Thyroid gland (tissue), 4 donors: ENCODE measurements at regions not wholly inside any gene's neighbourhood (a gene's known extent, or its start where the extent isn't known, plus 50 kb on each side); places are given as distances from the start of the nearest gene placed in this dataset.

Source experiments
- POLR2A ChIP-seq, 2 donors: fragments of 450-650 bp; IDR thresholded peaks; one replicate each; pipeline ENCODE4 v1.6.1; 2017; ENCODE audit warnings: antibody characterized with exemption in 2 of 2, mild to moderate bottlenecking in 2 of 2, moderate library complexity in 1 of 2
- TF ChIP-seq, protein P1 (sequence below), 6 experiments: fragments of 200-600 bp in 3 of 6; fragments of 450-650 bp in 3 of 6; sonication (generic) in 3 of 6; IDR thresholded peaks; one replicate each; pipeline ENCODE4 v1.5.1; 2016 to 2019; ENCODE audit warnings: antibody characterized with exemption in 6 of 6, mild to moderate bottlenecking in 2 of 6, inconsistent platforms in 1 of 6, moderate library complexity in 1 of 6

DNA sequence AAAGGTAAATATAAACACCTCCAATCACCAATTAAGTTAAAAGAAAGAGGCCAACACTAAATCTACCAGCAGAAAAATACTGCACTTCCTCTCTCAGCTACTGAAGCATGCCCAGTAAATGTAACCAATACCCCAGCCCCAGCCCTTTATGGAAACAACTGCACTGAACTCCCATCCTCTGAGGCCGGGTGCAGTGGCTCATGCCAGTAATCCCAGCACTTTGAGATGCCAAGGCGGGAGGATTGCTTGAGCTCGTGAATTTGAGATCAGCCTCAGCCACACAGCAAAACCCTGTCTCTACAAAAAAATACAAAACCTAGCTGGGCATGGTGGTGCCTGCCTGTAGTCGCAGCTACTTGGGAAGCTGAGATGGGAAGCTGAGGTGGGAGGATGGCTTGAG is 221.6 kb upstream of the SOX21 start:
- no peak for TF ChIP-seq POLR2A (IDR thresholded peaks at IDR 0.05)
- TF ChIP-seq, protein P1, sequence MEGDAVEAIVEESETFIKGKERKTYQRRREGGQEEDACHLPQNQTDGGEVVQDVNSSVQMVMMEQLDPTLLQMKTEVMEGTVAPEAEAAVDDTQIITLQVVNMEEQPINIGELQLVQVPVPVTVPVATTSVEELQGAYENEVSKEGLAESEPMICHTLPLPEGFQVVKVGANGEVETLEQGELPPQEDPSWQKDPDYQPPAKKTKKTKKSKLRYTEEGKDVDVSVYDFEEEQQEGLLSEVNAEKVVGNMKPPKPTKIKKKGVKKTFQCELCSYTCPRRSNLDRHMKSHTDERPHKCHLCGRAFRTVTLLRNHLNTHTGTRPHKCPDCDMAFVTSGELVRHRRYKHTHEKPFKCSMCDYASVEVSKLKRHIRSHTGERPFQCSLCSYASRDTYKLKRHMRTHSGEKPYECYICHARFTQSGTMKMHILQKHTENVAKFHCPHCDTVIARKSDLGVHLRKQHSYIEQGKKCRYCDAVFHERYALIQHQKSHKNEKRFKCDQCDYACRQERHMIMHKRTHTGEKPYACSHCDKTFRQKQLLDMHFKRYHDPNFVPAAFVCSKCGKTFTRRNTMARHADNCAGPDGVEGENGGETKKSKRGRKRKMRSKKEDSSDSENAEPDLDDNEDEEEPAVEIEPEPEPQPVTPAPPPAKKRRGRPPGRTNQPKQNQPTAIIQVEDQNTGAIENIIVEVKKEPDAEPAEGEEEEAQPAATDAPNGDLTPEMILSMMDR (IDR thresholded peaks at IDR 0.05) = no peak
